ENCODE measurements at regions not wholly inside any gene's neighbourhood (a gene's known extent, or its start where the extent isn't known, plus 50 kb on each side); places are given as distances from the start of the nearest gene placed in this dataset.
"Not testable (repeated sequence)": the region's sequence is repeated elsewhere in the genome, so short reads cannot be mapped to it uniquely, and the experiment has no call there.

DNA sequence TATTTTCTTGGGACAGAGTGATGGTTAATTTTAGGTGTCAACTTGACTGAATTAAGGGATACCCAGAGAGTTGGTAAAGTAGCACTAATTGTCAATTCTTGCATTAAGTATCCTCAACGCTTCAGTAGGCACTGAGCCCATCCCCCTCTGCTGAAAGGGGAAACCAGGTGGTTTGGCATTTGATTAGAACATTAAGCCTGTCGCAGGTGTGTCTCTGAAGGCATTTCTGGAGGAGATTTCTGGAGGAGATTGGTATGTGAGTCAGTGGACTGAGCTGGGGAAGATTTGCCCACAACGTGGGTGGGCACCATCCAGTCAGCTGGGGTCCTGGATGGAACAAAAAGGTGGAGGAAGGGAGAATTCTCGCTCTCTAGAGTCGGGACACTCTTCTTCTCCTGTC lies 119.8 kb downstream of the RFX6 start:
- Mint-ChIP-seq H3K27ac (no peak overlapping the region), H3K9me3 (peaks cover under 1% of the 10 kb centered on the region; the same call in 1 of the 2 replicates), H3K4me3 (no peak overlapping the region), H3K4me1 (ENCODE audit: low read depth) (no peaks in the 10 kb centered on the region), H3K36me3 (ENCODE audit: low read depth) (no peaks in the 10 kb centered on the region), H3K27me3 (ENCODE audit: insufficient read depth) (no peaks in the 10 kb centered on the region)
- no peak for DNase-seq
- TF ChIP-seq, protein P1, sequence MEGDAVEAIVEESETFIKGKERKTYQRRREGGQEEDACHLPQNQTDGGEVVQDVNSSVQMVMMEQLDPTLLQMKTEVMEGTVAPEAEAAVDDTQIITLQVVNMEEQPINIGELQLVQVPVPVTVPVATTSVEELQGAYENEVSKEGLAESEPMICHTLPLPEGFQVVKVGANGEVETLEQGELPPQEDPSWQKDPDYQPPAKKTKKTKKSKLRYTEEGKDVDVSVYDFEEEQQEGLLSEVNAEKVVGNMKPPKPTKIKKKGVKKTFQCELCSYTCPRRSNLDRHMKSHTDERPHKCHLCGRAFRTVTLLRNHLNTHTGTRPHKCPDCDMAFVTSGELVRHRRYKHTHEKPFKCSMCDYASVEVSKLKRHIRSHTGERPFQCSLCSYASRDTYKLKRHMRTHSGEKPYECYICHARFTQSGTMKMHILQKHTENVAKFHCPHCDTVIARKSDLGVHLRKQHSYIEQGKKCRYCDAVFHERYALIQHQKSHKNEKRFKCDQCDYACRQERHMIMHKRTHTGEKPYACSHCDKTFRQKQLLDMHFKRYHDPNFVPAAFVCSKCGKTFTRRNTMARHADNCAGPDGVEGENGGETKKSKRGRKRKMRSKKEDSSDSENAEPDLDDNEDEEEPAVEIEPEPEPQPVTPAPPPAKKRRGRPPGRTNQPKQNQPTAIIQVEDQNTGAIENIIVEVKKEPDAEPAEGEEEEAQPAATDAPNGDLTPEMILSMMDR (IDR thresholded peaks at IDR 0.05): no peak

- Mint-ChIP-seq H3K27ac (no peak overlapping the region), H3K9me3 (peaks cover 3% of the 10 kb centered on the region), H3K4me3 (no peak overlapping the region), H3K36me3 (ENCODE audit: low read depth) (no peaks in the 10 kb centered on the region), H3K4me1 (ENCODE audit: low read depth) (no peaks in the 10 kb centered on the region), H3K27me3 (ENCODE audit: insufficient read depth) (no peaks in the 10 kb centered on the region)
- no peak for DNase-seq
- TF ChIP-seq, protein P1 (IDR thresholded peaks at IDR 0.05): no peak
These were observed 120.5 kb downstream of the RFX6 start for GRCh38 chr6:116997496-116997895.

DNA sequence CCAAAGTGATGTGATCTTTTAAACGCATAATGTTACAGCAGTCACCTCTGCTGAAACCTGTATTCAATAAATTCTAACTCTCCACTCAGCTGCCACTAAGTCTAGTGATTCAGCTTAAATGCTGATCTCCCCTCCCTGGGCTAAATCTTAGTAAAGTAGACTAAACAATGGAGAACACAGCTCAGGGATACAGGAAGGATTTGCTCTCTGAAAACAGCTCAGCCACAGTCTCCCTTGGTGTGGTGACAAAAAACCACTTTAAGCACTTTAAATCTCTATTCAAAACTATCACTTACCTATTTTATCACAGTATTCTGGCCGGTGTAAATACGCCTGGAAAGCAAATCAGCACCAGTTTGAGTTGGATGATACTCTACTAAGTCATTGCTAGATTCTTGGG lies 130.6 kb downstream of the RFX6 start:
- H3K4me3 Mint-ChIP-seq: no peak overlapping the region
- peaks cover 13% of the 10 kb centered on the region for H3K9me3 Mint-ChIP-seq
- no peaks in the 10 kb centered on the region for H3K27me3 Mint-ChIP-seq (ENCODE audit: insufficient read depth)
- TF ChIP-seq, protein P1 (IDR thresholded peaks at IDR 0.05): no peak
- H3K27ac Mint-ChIP-seq: no peak overlapping the region
- no peaks in the 10 kb centered on the region for H3K4me1 Mint-ChIP-seq (ENCODE audit: low read depth)
- no peaks in the 10 kb centered on the region for H3K36me3 Mint-ChIP-seq (ENCODE audit: low read depth)
- DNase-seq: no peak

GRCh38 chr6:117008618-117009017 lies 131.6 kb downstream of the RFX6 start:
- Mint-ChIP-seq H3K4me3 (no peak overlapping the region), H3K4me1 (ENCODE audit: low read depth) (no peaks in the 10 kb centered on the region), H3K27me3 (ENCODE audit: insufficient read depth) (no peaks in the 10 kb centered on the region), H3K27ac (no peak overlapping the region), H3K36me3 (ENCODE audit: low read depth) (no peaks in the 10 kb centered on the region), H3K9me3 (peaks cover 14% of the 10 kb centered on the region)
- DNase-seq: no peak
- TF ChIP-seq, protein P1 (IDR thresholded peaks at IDR 0.05): no peak

DNA sequence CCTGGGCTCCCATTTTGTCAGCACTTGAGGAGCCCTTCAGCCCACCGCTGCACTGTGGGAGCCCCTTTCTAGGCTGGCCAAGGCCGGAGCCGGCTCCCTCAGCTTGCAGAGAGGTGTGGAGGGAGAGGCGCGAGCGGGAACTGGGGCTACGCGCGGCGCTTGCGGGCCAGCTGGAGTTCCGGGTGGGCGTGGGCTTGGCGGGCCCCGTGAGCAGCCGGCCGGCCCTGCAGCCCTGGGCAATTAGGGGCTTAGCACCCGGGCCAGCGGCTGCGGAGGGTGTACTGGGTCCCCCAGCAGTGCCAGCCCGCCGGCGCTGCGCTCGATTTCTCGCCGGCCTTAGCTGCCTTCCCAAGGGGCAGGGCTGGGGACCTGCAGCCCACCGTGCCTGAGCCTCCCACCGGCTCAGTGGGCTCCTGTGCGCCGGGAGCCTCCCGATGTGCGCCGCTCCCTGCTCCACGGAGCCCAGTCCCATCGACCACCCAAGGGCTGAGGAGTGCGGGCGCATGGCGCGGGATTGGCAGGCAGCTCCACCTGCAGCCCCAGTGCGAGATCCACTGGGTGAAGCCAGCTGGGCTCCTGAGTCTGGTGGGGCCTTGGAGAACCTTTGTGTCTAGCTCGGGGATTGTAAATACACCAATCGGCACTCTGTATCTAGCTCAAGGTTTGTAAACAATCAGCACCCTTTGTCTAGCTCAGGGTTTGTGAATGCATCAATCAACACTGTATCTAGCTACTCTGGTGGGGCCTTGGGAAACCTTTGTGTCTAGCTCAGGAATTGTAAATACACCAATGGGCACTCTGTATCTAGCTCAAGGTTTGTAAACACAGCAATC lies 137.8 kb downstream of the RFX6 start:
- H3K4me1 Mint-ChIP-seq (ENCODE audit: low read depth); DNase-seq; H3K36me3 Mint-ChIP-seq (ENCODE audit: low read depth); H3K27me3 Mint-ChIP-seq (ENCODE audit: insufficient read depth); H3K4me3 Mint-ChIP-seq; H3K27ac Mint-ChIP-seq: not testable (repeated sequence)
- H3K9me3 Mint-ChIP-seq: peaks cover 36% of the 10 kb centered on the region

DNA sequence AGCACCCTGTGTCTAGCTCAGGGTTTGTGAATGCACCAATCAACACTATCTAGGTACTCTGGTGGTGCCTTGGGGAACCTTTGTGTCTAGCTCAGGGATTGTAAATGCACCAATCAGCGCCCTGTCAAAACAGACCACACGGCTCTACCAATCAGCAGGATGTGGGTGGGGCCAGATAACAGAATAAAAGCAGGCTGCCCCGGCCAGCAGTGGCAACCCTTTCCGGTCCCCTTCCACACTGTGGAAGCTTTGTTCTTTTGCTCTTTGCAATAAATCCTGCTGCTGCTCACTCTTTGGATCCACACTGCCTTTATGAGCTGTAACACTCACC lies 138.4 kb downstream of the RFX6 start:
- not testable (repeated sequence) for H3K4me1 Mint-ChIP-seq (ENCODE audit: low read depth); H3K27ac Mint-ChIP-seq; H3K36me3 Mint-ChIP-seq (ENCODE audit: low read depth); H3K27me3 Mint-ChIP-seq (ENCODE audit: insufficient read depth); H3K4me3 Mint-ChIP-seq; DNase-seq
- peaks cover 36% of the 10 kb centered on the region for H3K9me3 Mint-ChIP-seq
